Right kidney (tissue), 1 donor: ENCODE measurements at regions not wholly inside any gene's neighbourhood (a gene's known extent, or its start where the extent isn't known, plus 50 kb on each side); places are given as distances from the start of the nearest gene placed in this dataset.
"Not testable (repeated sequence)": the region's sequence is repeated elsewhere in the genome, so short reads cannot be mapped to it uniquely, and the experiment has no call there.

ENCODE experiments used
- DNase-seq: peaks from one replicate; pipeline ENCODE4 v3.0.0-alpha.2; 2016

- no peak for DNase-seq
Observed at GRCh38 chr16:72657164-72657563, 390.8 kb downstream of the ZFHX3 start.

- DNase-seq, result no peak
Observed at GRCh38 chr16:72654535-72654934, 393.4 kb downstream of the ZFHX3 start.

GRCh38 chr16:72649254-72649944 lies 398.5 kb downstream of the ZFHX3 start:
- DNase-seq, result no peak

- no peak for DNase-seq
Observed at GRCh38 chr16:72646615-72647014, 401.3 kb downstream of the ZFHX3 start.

GRCh38 chr16:72645538-72645937 lies 402.4 kb downstream of the ZFHX3 start:
- no peak for DNase-seq

GRCh38 chr16:72644911-72645310 lies 403.0 kb downstream of the ZFHX3 start:
- no peak for DNase-seq

- DNase-seq, result no peak
Observed at GRCh38 chr16:72639494-72639893, 408.4 kb downstream of the ZFHX3 start.

GRCh38 chr16:72637306-72637705 lies 410.6 kb downstream of the ZFHX3 start:
- DNase-seq, result no peak

- no peak for DNase-seq
Observed at GRCh38 chr16:72635694-72636093, 412.2 kb downstream of the ZFHX3 start.

- no peak for DNase-seq
Observed at GRCh38 chr16:72635104-72635503, 412.8 kb downstream of the ZFHX3 start.

GRCh38 chr16:72627182-72627896 lies 420.6 kb downstream of the ZFHX3 start:
- DNase-seq, result not testable (repeated sequence)

GRCh38 chr16:72626623-72627022 lies 421.3 kb downstream of the ZFHX3 start:
- no peak for DNase-seq

- no peak for DNase-seq
Observed at GRCh38 chr16:72621651-72622050, 426.3 kb downstream of the ZFHX3 start.

GRCh38 chr16:72620853-72621252 lies 427.1 kb downstream of the ZFHX3 start:
- no peak for DNase-seq

- no peak for DNase-seq
Observed at GRCh38 chr16:72620348-72620747, 427.6 kb downstream of the ZFHX3 start.

- no peak for DNase-seq
Observed at GRCh38 chr16:72615856-72616255, 432.1 kb downstream of the ZFHX3 start.

GRCh38 chr16:72612718-72613117 lies 435.2 kb downstream of the ZFHX3 start:
- DNase-seq, result no peak

- DNase-seq, result no peak
Observed at GRCh38 chr16:72612256-72612655, 435.7 kb downstream of the ZFHX3 start.

- no peak for DNase-seq
Observed at GRCh38 chr16:72609933-72610332, 438.0 kb upstream of the PMFBP1 start.

GRCh38 chr16:72609066-72609465 lies 437.1 kb upstream of the PMFBP1 start:
- DNase-seq, result no peak

GRCh38 chr16:72604375-72604774 lies 432.4 kb upstream of the PMFBP1 start:
- DNase-seq, result no peak

- DNase-seq, result no peak
Observed at GRCh38 chr16:72602499-72602898, 430.5 kb upstream of the PMFBP1 start.

GRCh38 chr16:72598696-72599095 lies 426.7 kb upstream of the PMFBP1 start:
- DNase-seq, result no peak

GRCh38 chr16:72597938-72598337 lies 426.0 kb upstream of the PMFBP1 start:
- DNase-seq, result no peak
